Fibroblast of mammary gland (primary cell): ENCODE measurements at regions not wholly inside any gene's neighbourhood (a gene's known extent, or its start where the extent isn't known, plus 50 kb on each side); places are given as distances from the start of the nearest gene placed in this dataset.

Experiments used
- DNase-seq: peaks from one replicate; pipeline ENCODE4 v3.0.0-alpha.2; 2010; ENCODE audit warnings: low read depth
- H3K4me3 ChIP-seq: 2 replicates; pipeline ENCODE4 v1.5.1; 2011; ENCODE audit warnings: low read depth, mild to moderate bottlenecking, low read length, moderate library complexity; ENCODE audit not compliant: control insufficient read depth
- CTCF ChIP-seq: conservative IDR thresholded peaks from 2 replicates; pipeline ENCODE4 v1.5.1; 2011; ENCODE audit warnings: low read depth, low read length, inconsistent platforms; ENCODE audit not compliant: control insufficient read depth, insufficient read depth

- TF ChIP-seq CTCF, result no peak
- no peak overlapping the region for H3K4me3 ChIP-seq
- DNase-seq, result peak; percentile 59
Observed at GRCh38 chr1:203926025-203926540, 64.7 kb downstream of the SNRPE start.

- no peak overlapping the region for H3K4me3 ChIP-seq
- no peak for TF ChIP-seq CTCF
- DNase-seq, result no peak
Observed at GRCh38 chr1:203929741-203930309, 68.4 kb downstream of the SNRPE start.

GRCh38 chr1:203930342-203930741, 68.9 kb downstream of the SNRPE start:
- DNase-seq, result peak; percentile 51
- H3K4me3 ChIP-seq, result no peak overlapping the region
- TF ChIP-seq CTCF, result no peak

- no peak for TF ChIP-seq CTCF
- no peak overlapping the region for H3K4me3 ChIP-seq
- no peak for DNase-seq
Observed at GRCh38 chr1:203931953-203932352, 70.6 kb downstream of the SNRPE start.

- no peak for DNase-seq
- no peak overlapping the region for H3K4me3 ChIP-seq
- TF ChIP-seq CTCF, result no peak
Observed at GRCh38 chr1:203932556-203932955, 71.2 kb downstream of the SNRPE start.

GRCh38 chr1:203934027-203934426, 72.6 kb downstream of the SNRPE start:
- TF ChIP-seq CTCF, result no peak
- no peak for DNase-seq
- no peak overlapping the region for H3K4me3 ChIP-seq

- DNase-seq, result peak; percentile 41
- TF ChIP-seq CTCF, result no peak
- H3K4me3 ChIP-seq, result no peak overlapping the region
Observed at GRCh38 chr1:203934651-203935050, 73.3 kb downstream of the SNRPE start.
